Sigmoid colon (tissue), 4 donors: ENCODE measurements at regions not wholly inside any gene's neighbourhood (a gene's known extent, or its start where the extent isn't known, plus 50 kb on each side); places are given as distances from the start of the nearest gene placed in this dataset.
"Not testable (repeated sequence)": the region's sequence is repeated elsewhere in the genome, so short reads cannot be mapped to it uniquely, and the experiment has no call there.

Experiments used
- POLR2A ChIP-seq, 2 donors: fragments of 450-650 bp; IDR thresholded peaks; one replicate each; pipeline ENCODE4 v1.6.1; 2016; ENCODE audit warnings: antibody characterized with exemption in 2 of 2, mild to moderate bottlenecking in 2 of 2, moderate library complexity in 2 of 2
- POLR2AphosphoS5 ChIP-seq, 4 donors: sonication (generic); formaldehyde crosslinking; IDR thresholded peaks; one replicate each; pipeline ENCODE4 v1.6.1; 2017; ENCODE audit warnings: antibody characterized with exemption in 4 of 4
- TF ChIP-seq, protein P1 (sequence below), 4 experiments: fragments of 450-650 bp in 3 of 4; fragments of 200-600 bp in 1 of 4; IDR thresholded peaks; one replicate each; pipeline ENCODE4 v1.5.1; 2016 to 2019; ENCODE audit warnings: antibody characterized with exemption in 4 of 4, mild to moderate bottlenecking in 3 of 4, moderate library complexity in 2 of 4

GRCh38 chr16:88200154-88200895 is 182.4 kb upstream of the ZNF469 start:
- not testable (repeated sequence) for TF ChIP-seq POLR2A, POLR2AphosphoS5 (IDR thresholded peaks at IDR 0.05)
- TF ChIP-seq, protein P1, sequence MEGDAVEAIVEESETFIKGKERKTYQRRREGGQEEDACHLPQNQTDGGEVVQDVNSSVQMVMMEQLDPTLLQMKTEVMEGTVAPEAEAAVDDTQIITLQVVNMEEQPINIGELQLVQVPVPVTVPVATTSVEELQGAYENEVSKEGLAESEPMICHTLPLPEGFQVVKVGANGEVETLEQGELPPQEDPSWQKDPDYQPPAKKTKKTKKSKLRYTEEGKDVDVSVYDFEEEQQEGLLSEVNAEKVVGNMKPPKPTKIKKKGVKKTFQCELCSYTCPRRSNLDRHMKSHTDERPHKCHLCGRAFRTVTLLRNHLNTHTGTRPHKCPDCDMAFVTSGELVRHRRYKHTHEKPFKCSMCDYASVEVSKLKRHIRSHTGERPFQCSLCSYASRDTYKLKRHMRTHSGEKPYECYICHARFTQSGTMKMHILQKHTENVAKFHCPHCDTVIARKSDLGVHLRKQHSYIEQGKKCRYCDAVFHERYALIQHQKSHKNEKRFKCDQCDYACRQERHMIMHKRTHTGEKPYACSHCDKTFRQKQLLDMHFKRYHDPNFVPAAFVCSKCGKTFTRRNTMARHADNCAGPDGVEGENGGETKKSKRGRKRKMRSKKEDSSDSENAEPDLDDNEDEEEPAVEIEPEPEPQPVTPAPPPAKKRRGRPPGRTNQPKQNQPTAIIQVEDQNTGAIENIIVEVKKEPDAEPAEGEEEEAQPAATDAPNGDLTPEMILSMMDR (IDR thresholded peaks at IDR 0.05) = not testable (repeated sequence)
